BJ (cell line): ENCODE measurements at regions not wholly inside any gene's neighbourhood (a gene's known extent, or its start where the extent isn't known, plus 50 kb on each side); places are given as distances from the start of the nearest gene placed in this dataset.

ENCODE experiments used
- CTCF ChIA-PET: fragments of 350-600 bp; formaldehyde crosslinking; extraction: SDS; loops from one replicate; lab custom pipeline; 2021; ENCODE audit warnings: antibody characterized with exemption, inconsistent platforms; lab: Yijun Ruan, JAX
- POLR2A ChIA-PET: fragments of 300-600 bp; sonication (Branson Sonifier 250); formaldehyde crosslinking; extraction: SDS; loops from one replicate; lab custom pipeline; 2021; ENCODE audit warnings: antibody characterized with exemption; lab: Charles Lee
- DNase-seq: peaks from one replicate; pipeline ENCODE4 v3.0.0-alpha.2; 2011; ENCODE audit warnings: low read depth
- H3K27me3 ChIP-seq: 2 replicates; pipeline ENCODE4 v1.6.0; 2011; ENCODE audit warnings: low read length; ENCODE audit not compliant: control insufficient read depth, insufficient read depth
- H3K36me3 ChIP-seq: 2 replicates; pipeline ENCODE4 v1.5.1; 2011; ENCODE audit warnings: low read length; ENCODE audit not compliant: control insufficient read depth, insufficient read depth
- H3K4me3 ChIP-seq: 2 replicates; pipeline ENCODE4 v1.5.1; 2011; ENCODE audit warnings: low read depth, mild to moderate bottlenecking, control low read depth, low read length
- TF ChIP-seq, protein P1 (sequence below): IDR thresholded peaks from 2 replicates; pipeline ENCODE4 v1.5.1; 2011; ENCODE audit warnings: low read depth, mild to moderate bottlenecking, control low read depth, inconsistent platforms, low read length, moderate library complexity; ENCODE audit not compliant: insufficient read depth

DNA sequence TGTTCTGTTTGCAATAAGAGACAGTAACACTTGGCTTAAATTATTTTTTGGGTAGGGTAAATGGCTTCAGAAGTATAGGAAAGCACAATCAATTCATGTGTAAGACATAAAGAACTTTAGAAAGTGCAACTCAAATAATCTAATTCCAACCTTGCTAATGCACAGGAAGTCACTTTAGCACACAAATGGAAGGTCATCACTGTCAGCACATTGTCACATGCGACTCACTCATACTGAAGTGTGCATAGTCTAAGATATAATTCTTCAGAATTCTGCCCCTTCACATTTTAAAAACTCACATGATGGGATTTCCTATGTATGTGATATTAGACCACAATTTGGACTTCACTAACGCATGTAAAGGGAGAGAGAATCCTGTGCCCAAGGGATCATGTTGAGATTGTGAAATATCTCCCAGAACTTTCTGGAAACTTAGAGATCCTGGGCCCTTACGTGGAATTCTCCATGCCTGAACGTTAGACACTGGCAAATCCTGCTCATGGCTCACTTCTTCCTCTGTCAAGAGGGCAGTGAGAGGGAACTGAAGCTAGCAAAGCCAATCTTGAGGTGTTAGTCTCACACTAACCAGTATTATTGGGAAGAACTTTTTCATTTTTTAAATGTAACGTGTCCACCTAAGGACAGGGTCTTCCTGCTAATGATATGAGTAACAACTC lies 403.2 kb upstream of the PTGER4 start:
- CTCF ChIA-PET: no interaction called here
- H3K4me3 ChIP-seq: no peak overlapping the region
- H3K27me3 ChIP-seq: no peaks in the 10 kb centered on the region
- DNase-seq: no peak
- TF ChIP-seq, protein P1, sequence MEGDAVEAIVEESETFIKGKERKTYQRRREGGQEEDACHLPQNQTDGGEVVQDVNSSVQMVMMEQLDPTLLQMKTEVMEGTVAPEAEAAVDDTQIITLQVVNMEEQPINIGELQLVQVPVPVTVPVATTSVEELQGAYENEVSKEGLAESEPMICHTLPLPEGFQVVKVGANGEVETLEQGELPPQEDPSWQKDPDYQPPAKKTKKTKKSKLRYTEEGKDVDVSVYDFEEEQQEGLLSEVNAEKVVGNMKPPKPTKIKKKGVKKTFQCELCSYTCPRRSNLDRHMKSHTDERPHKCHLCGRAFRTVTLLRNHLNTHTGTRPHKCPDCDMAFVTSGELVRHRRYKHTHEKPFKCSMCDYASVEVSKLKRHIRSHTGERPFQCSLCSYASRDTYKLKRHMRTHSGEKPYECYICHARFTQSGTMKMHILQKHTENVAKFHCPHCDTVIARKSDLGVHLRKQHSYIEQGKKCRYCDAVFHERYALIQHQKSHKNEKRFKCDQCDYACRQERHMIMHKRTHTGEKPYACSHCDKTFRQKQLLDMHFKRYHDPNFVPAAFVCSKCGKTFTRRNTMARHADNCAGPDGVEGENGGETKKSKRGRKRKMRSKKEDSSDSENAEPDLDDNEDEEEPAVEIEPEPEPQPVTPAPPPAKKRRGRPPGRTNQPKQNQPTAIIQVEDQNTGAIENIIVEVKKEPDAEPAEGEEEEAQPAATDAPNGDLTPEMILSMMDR: no peak
- H3K36me3 ChIP-seq: no peaks in the 10 kb centered on the region
- POLR2A ChIA-PET: no interaction called here

DNA sequence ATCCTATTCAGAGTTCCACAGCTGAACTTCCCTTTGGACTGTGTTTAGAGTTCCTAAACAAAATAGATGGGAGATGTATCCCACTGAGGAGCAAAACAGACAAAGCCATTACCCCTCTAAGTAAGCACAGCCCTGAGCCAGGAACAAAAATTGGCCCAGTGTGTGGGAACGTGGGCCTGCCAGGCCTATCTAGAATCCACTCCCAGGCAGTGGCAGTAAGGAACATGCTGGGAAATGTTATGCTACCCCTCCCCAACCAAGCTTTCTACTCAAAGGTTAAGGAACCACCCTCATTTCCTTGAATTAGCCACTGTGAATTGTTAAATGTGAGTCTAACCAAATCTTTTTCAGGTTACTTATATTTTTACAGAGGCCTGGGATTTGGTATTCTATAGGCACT lies 405.1 kb upstream of the PTGER4 start:
- POLR2A ChIA-PET: no interaction called here
- TF ChIP-seq, protein P1: no peak
- H3K27me3 ChIP-seq: no peaks in the 10 kb centered on the region
- DNase-seq: no peak
- H3K36me3 ChIP-seq: no peaks in the 10 kb centered on the region
- H3K4me3 ChIP-seq: no peak overlapping the region
- CTCF ChIA-PET: no interaction called here

DNA sequence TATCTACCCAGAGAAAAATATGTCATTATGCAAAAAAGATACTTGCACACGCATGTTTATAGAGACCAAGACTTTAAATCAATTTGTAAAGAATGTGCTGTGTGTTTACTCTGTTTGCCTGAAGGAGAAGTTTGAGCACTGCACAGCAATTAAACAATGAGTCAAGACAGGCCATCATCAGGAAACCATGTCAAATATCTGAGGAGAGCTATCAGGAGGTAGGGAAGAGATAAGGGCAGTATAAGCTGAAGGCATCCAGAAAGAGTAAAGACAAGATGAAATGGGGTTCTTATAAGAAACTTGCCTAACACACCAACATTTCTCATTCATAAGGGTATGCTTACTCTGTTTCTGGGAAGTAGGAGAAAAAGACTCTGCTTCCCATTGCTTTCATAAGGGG lies 405.8 kb upstream of the PTGER4 start:
- H3K27me3 ChIP-seq: no peaks in the 10 kb centered on the region
- DNase-seq: no peak
- H3K36me3 ChIP-seq: no peaks in the 10 kb centered on the region
- TF ChIP-seq, protein P1: no peak
- CTCF ChIA-PET: no interaction called here
- H3K4me3 ChIP-seq: no peak overlapping the region
- POLR2A ChIA-PET: no interaction called here

DNA sequence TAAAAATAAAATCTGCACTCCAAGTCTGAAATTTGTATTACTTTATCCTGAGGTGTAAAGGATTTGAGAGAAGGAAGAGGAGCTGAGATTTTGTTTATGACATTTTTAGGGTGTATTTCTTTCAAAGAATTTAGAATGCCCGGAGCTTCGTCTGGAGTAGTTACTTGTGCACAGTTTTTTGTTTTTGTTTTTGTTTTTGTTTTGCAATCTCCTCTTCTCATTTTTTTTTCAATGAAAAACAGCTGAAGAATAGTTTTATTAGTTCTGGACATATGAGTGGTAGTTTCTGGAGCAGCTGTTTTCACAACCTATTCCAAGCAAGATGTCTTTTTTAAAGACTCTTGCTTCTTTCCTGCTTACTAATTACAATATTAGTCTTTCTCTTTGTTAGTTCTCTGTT lies 408.2 kb upstream of the PTGER4 start:
- CTCF ChIA-PET: no interaction called here

DNA sequence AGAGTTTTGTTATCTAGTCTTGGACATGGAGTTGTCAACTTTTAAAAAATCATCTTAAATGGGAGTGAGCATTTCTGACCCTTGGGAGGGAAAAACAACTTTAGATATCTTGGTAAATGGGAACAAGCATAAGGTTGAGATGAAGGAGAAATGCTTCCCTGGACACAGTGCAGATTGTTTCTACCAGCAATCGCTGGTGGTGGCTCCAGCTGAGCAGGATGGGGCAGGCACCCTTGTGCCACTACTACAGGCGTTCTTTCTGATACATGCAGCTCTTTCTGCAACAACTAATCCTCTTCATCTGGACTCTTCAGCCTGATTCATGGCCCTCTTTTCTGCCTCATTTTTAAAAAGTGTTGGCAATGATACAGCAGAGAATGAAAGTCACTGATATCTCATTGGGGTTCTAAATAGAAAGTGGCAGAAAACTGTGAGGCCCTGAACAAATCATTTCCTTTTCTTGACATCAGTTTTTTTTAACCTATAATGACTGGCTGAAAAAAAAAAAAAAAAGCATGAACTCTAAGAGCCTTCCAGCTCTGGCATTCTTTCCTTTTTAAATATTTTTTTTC lies 409.4 kb upstream of the PTGER4 start:
- POLR2A ChIA-PET: no interaction called here
- Histone ChIP-seq H3K27me3 (no peaks in the 10 kb centered on the region), H3K36me3 (no peaks in the 10 kb centered on the region), H3K4me3 (no peak overlapping the region)
- CTCF ChIA-PET: no interaction called here
- TF ChIP-seq, protein P1: no peak
- DNase-seq: no peak

More for the DNA sequence above, 408.2 kb upstream of the PTGER4 start:
- TF ChIP-seq, protein P1: no peak
- POLR2A ChIA-PET: no interaction called here
- H3K36me3 ChIP-seq: no peaks in the 10 kb centered on the region
- H3K27me3 ChIP-seq: no peaks in the 10 kb centered on the region
- H3K4me3 ChIP-seq: no peak overlapping the region
- no peak for DNase-seq
